Motor neuron (in vitro differentiated cells): ENCODE measurements at regions not wholly inside any gene's neighbourhood (a gene's known extent, or its start where the extent isn't known, plus 50 kb on each side); places are given as distances from the start of the nearest gene placed in this dataset.

Experiments
- ATAC-seq, 8 experiments: fragments of 200-7000 bp; cut with Tn5 transposase; replicated peaks in 6 of 8; 2 replicates each; pipeline ENCODE4 v1.8.0; 2021; ENCODE audit warnings: mild to moderate bottlenecking in 8 of 8, moderate library complexity in 8 of 8
- H3K27ac ChIP-seq, 2 donors: fragments of 250-450 bp; sonication (Bioruptor Pico); 2 replicates each; pipeline ENCODE4 v1.9.0; 2021; ENCODE audit warnings: antibody characterized with exemption in 2 of 2, mild to moderate bottlenecking in 2 of 2, moderate library complexity in 1 of 2
- H3K4me1 ChIP-seq, 2 donors: fragments of 250-450 bp; sonication (Bioruptor Pico); replicated peaks in 1 of 2; 2 replicates each; pipeline ENCODE4 v1.6.1; 2021; ENCODE audit warnings: antibody characterized with exemption in 2 of 2, mild to moderate bottlenecking in 2 of 2, moderate library complexity in 1 of 2
- H3K4me3 ChIP-seq, 5 donors: fragments of 250-450 bp; sonication (Bioruptor Pico); 2 replicates each; pipeline ENCODE4 v1.9.0; 2021; ENCODE audit warnings: antibody characterized with exemption in 5 of 5, mild to moderate bottlenecking in 5 of 5, moderate library complexity in 4 of 5
- WGBS, 10 experiments: fragments of 450-650 bp; shearing (Covaris generic); methylation state at CpG; one replicate each; pipeline ENCODE4 v1.0.0; 2022; 5-methylcytosine and 5-hydroxymethylcytosine counted together
- in situ Hi-C, 9 experiments: fragments of 400-800 bp; cut with MboI; loops; one replicate each; pipeline ENCODE4 v1.15.0; 2021; ENCODE audit warnings: low sequenced_read_pairs in 9 of 9, low pct_unique_long_range_greater_than_20kb in 2 of 9; ENCODE audit not compliant: unreplicated experiment in 9 of 9

DNA sequence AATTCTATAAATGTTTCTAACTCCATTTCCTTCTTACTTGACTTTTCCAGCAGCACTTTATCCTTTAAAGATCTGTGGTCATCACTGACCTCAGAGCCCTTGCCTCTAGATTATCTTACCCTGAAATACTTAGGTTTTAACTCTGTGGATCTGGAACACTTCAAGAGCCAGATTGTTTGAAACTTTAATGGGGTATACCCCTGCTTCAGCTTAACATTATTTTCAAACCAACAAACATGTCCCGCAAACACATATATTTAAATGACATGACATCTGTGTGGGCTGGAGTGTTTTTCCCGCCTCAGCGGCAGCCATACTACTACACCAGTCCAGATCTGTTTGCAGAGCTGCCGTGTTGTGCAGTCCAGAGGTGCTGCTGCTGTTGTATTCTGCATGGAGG is 252.0 kb upstream of the TPM1 start:
- Histone ChIP-seq H3K4me3 (no peak overlapping the region), H3K27ac (no peak overlapping the region), H3K4me1 (peaks cover 7 to 8% of the 10 kb centered on the region in 2 donors)
- ATAC-seq, result no peak
- 87 to 100% (median 100%) methylated on average over 1 to 4 of the region's 4 CpGs; no CpG with 5 or more reads in 4 of the 10 experiments for WGBS, 10 experiments
- in situ Hi-C loops, result loop anchor here in 3 of 9 experiments (25.0 kb wide), 2 partner anchors 247 to 297 kb away; partner anchors contain the start of gene TPM1 (in 1 of the 3)

DNA sequence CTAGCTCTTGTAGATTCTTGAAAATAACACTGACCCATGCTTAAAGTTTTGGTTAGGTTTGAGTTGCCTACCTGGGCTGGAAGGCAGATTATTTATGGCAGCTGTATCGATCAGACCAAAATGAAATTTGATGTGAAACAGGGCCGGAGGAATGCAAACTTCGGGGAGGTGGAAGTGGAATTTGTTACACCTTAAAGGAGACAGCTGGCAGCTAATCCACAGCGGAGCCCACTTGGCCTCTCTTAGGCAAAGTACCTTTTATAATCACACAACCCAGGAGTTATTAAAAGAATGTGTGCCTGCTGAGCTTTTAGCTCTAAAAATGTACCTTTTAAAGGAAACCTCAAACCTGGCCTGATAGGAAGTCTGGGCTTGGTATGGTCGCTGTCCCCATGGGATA is 250.9 kb upstream of the TPM1 start:
- 82 to 100% (median 92%) methylated on average over 2 to 5 of the region's 5 CpGs; no CpG with 5 or more reads in 4 of the 10 experiments for WGBS, 10 experiments
- no peak overlapping the region for H3K4me3 ChIP-seq
- no peak overlapping the region for H3K27ac ChIP-seq
- in situ Hi-C loops, result loop anchor here in 3 of 9 experiments (25.0 kb wide), 2 partner anchors 246 to 296 kb away; partner anchors contain the start of gene TPM1 (in 1 of the 3)
- peaks cover 0 to 2% of the 10 kb centered on the region in 2 donors for H3K4me1 ChIP-seq
- no peak for ATAC-seq

DNA sequence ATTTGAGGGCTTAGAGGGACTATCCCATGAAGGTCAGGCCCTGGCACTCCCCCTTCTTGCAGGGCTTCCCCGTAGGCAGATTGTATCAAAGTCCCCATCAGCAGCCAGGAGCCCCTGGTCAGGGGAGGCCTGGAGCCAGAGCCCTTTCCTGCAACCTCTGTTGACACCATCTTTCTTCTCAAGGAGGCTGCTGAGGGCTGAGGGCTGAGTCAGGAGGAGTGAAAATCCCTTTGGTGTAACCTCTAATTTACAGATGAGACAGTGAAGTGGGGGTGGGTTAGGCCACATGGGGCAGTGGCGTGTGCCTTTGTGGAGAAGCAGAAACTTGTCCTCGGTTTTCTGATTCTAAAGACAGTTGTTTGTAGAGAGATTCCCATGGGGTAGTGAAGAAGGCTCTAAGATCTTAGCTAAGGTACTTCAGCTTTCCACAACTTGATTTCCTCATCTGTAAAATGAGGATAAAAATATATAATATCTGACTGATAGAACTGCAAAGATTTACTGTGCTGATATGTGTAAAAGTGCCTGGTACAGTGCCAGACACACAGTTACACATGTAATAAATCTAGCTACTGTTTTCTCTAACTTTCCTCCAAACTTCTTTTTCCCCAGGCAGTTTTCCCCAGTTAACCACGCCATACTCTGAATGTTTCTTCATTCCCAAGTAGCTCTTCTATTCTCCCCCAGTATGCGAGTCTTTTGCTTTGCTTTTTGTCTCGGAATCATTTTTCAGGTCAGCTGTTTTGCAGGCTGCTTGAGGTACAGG is 249.4 kb upstream of the TPM1 start:
- Histone ChIP-seq H3K4me1 (peaks cover 0 to 4% of the 10 kb centered on the region in 2 donors), H3K27ac (no peak overlapping the region), H3K4me3 (no peak overlapping the region)
- ATAC-seq, result no peak
- in situ Hi-C loops, result loop anchor here in 3 of 9 experiments (25.0 kb wide), 2 partner anchors 244 to 294 kb away; partner anchors contain the start of gene TPM1 (in 1 of the 3)
- WGBS, 10 experiments, result 42 to 100% (median 81%) methylated on average over 1 to 5 of the region's 6 CpGs

DNA sequence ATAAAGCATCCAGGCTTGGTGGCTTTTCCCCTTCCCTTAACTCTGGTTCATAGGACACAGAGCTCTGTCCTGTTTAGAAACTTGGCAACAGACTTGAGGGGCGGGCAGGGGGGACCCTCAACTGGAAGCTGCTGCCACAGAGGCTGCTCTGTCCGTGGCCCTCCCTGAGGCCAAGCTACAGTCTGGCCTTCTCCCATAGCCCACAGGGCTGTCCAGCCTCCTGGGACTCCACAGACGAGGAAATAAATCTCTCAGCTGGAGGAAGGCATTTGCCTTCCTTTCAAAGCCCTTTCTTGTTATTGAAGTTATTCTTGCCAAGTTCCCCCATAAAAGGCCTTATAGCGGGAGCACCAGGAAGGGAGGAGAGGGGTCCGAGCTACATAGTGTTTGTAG is 248.8 kb upstream of the TPM1 start:
- ATAC-seq, result no peak
- H3K27ac ChIP-seq, result no peak overlapping the region
- WGBS, 10 experiments, result 54 to 100% (median 77%) methylated on average over 1 to 4 of the region's 5 CpGs; no CpG with 5 or more reads in 4 of the 10 experiments
- no peak overlapping the region for H3K4me3 ChIP-seq
- in situ Hi-C loops, result loop anchor here in 3 of 9 experiments (25.0 kb wide), 2 partner anchors 244 to 294 kb away; partner anchors contain the start of gene TPM1 (in 1 of the 3)
- peaks cover 0 to 4% of the 10 kb centered on the region in 2 donors for H3K4me1 ChIP-seq

DNA sequence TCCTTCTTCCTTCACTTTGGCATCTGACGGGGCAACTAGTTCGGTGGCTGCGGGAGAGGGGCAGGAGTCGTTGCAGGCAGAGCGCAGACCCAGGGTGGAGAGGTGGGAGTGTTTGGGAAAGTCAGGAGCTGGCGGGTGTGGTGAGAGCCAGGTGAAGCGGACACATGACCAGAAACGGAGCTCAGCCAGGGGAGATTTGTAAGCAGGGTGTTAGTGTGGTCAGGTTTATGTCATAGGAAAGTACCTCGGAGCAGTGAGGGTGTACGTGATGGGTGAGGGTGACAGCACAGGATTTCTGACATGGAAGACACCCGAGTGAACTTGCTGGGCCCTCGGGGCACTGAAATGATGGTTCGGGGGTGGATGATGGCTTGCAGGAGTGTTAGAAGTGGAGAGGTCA is 247.4 kb upstream of the TPM1 start:
- WGBS, 10 experiments, result 80 to 100% (median 95%) methylated on average over 1 to 10 of the region's 13 CpGs; no CpG with 5 or more reads in 4 of the 10 experiments
- in situ Hi-C loops, result loop anchor here in 3 of 9 experiments (25.0 kb wide), 2 partner anchors 242 to 292 kb away; partner anchors contain the start of gene TPM1 (in 1 of the 3)
- no peak for ATAC-seq

DNA sequence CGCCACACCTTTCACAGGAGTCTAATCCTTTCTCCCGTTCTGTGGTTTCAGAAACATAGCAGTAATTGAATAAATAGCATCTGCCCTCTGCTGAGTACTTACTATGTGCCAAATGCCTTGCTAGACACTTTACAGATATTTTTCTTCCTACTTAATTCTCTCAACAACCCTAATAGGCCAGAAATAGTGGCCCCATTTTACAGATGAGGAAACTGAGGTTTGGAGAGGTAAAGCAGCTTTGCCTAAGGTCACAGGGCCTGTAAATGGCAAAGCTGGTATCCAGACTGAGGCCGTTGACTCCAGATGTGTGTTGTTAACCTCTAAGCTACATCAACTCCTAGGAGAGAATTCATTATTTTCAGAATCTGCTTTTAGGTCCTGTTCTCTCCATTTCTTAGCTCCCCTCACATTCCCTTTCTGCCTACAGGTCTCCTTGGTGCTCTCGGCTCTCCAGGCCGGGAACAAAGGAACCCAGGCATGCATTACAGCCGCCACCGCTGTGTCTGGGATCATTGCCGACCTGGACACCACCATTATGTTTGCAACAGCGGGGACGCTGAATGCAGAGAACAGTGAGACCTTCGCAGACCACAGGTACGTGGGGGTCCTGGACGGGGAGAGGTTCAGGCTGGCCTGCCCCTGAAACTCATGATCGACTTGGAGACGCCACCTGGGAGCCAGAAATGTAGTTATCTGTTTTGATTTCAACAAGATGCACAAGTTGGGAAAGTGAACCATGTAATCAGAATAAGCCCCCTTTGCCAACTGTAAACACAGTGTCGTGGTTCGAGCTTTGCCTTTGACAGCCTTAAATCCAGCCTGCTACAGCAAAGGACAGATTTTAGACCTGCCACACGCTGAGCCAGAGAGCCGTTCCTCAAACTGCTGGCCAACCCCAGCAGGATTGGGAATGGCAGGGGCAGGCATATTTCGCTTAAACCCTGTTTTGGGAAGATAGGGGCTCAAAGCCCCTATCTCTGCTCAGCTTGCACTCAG is 246.5 kb upstream of the TPM1 start:
- no peak overlapping the region for H3K27ac ChIP-seq
- in situ Hi-C loops, result loop anchor here in 3 of 9 experiments (25.0 kb wide), 2 partner anchors 241 to 291 kb away; partner anchors contain the start of gene TPM1 (in 1 of the 3)

More for the DNA sequence above, 247.4 kb upstream of the TPM1 start:
- no peak overlapping the region for H3K27ac ChIP-seq
- peaks cover 0 to 4% of the 10 kb centered on the region in 2 donors for H3K4me1 ChIP-seq
- no peak overlapping the region for H3K4me3 ChIP-seq

DNA sequence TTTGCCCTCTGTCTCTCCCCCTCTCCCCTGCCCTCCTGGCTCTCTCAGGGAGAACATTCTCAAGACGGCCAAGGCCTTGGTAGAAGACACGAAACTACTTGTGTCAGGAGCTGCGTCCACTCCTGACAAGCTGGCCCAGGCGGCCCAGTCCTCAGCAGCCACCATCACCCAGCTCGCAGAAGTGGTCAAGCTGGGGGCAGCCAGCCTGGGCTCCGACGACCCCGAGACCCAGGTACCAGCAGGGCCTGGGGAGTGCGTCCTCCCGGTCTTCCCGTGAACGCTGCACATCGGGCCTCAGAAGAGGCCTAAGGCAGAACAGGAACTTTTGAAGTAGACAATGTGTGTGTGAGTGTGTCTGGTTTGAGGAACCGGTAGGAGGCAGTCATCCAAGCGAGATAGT is 245.4 kb upstream of the TPM1 start:
- Histone ChIP-seq H3K4me3 (no peak overlapping the region), H3K27ac (no peak overlapping the region), H3K4me1 (peaks cover 0 to 4% of the 10 kb centered on the region in 2 donors)
- in situ Hi-C loops, result loop anchor here in 3 of 9 experiments (25.0 kb wide), 2 partner anchors 240 to 290 kb away; partner anchors contain the start of gene TPM1 (in 1 of the 3)
- no peak for ATAC-seq
- 82 to 100% (median 100%) methylated on average over 1 to 7 of the region's 15 CpGs; no CpG with 5 or more reads in 5 of the 10 experiments for WGBS, 10 experiments

More for the DNA sequence above, 246.5 kb upstream of the TPM1 start:
- ATAC-seq, result no peak
- H3K4me1 ChIP-seq, result peaks cover 0 to 4% of the 10 kb centered on the region in 2 donors
- H3K4me3 ChIP-seq, result no peak overlapping the region
- WGBS, 10 experiments, result 75 to 100% (median 90%) methylated on average over 1 to 20 of the region's 20 CpGs

DNA sequence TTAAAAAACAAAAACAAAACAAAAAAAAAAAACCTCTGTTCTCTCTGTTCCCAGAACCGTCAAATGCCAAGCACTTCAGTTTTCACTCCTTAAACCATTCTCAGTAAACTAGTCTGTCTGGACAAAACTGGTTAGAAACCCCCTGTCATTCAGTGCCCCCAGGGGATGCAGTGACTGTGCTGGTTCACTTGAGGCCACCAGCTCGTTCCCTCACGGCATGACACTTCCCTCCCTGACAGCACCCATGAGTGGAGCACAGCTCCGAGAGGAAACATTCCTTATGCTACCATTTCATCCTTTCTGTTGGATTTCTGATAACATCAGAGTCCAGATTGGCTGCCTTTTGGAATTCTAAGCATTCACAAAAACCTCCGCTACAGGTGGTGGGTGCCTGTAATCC is 244.0 kb upstream of the TPM1 start:
- Histone ChIP-seq H3K27ac (no peak overlapping the region), H3K4me1 (peaks cover 0 to 4% of the 10 kb centered on the region in 2 donors), H3K4me3 (no peak overlapping the region)
- no peak for ATAC-seq
- WGBS, 10 experiments, result 60 to 100% (median 90%) methylated on average over 1 to 4 of the region's 5 CpGs; no CpG with 5 or more reads in 1 of the 10 experiments
- in situ Hi-C loops, result loop anchor here in 3 of 9 experiments (25.0 kb wide), 2 partner anchors 239 to 289 kb away; partner anchors contain the start of gene TPM1 (in 1 of the 3)

DNA sequence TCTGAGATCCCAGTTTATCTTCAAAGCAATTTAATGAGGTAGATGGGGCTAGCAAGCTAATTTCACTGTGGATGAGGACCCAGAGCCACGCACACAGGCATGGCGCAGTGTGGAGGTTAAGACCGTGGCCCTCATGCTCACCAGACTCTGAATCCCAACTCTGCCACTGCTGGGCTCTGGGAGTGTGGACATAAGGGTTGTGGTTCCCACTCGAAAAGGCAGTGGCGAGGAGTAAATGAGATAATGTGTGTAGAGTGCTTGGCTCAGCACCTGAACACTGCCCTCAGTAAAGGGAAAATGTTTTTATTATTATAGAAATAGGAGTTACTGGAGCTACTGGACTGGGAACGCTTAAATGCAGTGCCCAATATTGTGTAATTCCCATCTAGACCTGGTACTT is 243.5 kb upstream of the TPM1 start:
- in situ Hi-C loops, result loop anchor here in 3 of 9 experiments (25.0 kb wide), 2 partner anchors 238 to 288 kb away; partner anchors contain the start of gene TPM1 (in 1 of the 3)
- no peak for ATAC-seq
- 80 to 100% (median 91%) methylated on average over 1 to 4 of the region's 6 CpGs; no CpG with 5 or more reads in 4 of the 10 experiments for WGBS, 10 experiments

DNA sequence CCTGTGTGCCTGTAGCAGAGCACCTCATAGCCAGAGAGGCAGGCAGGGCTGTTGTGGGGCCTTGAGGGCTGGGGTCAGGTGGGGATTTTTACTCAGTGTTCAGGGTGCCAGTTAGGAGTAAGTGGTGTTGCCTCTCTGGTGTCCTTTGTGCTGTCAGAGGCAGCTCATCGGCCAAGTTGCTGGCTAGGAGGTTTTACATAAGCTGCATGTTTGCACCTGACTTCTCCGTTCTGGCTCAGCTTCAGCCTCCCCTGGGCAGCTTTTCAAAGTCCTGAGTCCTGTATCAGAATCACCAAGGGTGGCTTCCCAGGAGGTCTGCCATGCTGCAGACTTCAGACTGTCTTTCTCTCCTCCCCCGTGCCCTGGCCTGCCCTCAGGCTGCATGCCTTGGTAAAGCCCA is 242.6 kb upstream of the TPM1 start:
- in situ Hi-C loops, result loop anchor here in 3 of 9 experiments (25.0 kb wide), 2 partner anchors 237 to 287 kb away; partner anchors contain the start of gene TPM1 (in 1 of the 3)
- Histone ChIP-seq H3K4me3 (no peak overlapping the region), H3K4me1 (peaks cover 4 to 7% of the 10 kb centered on the region in 2 donors), H3K27ac (no peak overlapping the region)
- no peak for ATAC-seq
- WGBS, 10 experiments, result 67 to 100% (median 80%) methylated on average over 1 of the region's 3 CpGs; no CpG with 5 or more reads in 7 of the 10 experiments

More for the DNA sequence above, 243.5 kb upstream of the TPM1 start:
- Histone ChIP-seq H3K27ac (no peak overlapping the region), H3K4me3 (no peak overlapping the region), H3K4me1 (peaks cover 0 to 4% of the 10 kb centered on the region in 2 donors)

DNA sequence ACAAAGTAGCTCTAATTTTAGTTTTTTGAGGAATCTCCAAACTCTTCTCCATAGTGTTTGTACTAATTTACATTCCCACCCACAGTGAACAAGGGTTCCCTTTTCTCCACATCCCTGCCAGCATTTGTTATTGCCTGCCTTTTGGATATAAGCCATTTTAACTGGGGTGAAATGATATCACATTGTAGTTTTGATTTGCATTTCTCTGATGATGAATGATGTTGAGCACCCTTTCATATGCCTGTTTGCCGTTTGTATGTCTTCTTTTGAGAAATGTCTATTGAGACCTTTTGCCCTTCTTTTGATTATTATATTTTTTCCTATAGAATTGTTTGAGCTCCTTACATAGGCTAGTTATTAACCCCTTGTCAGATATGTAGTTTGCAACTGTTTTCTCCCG is 239.9 kb upstream of the TPM1 start:
- no peak overlapping the region for H3K27ac ChIP-seq
- in situ Hi-C loops, result no loop called here
- no peak overlapping the region for H3K4me3 ChIP-seq
- 59 to 90% (median 79%) methylated on average over 1 to 2 of the region's 2 CpGs; no CpG with 5 or more reads in 1 of the 10 experiments for WGBS, 10 experiments
- no peak for ATAC-seq
- H3K4me1 ChIP-seq, result peaks cover 8 to 9% of the 10 kb centered on the region in 2 donors

DNA sequence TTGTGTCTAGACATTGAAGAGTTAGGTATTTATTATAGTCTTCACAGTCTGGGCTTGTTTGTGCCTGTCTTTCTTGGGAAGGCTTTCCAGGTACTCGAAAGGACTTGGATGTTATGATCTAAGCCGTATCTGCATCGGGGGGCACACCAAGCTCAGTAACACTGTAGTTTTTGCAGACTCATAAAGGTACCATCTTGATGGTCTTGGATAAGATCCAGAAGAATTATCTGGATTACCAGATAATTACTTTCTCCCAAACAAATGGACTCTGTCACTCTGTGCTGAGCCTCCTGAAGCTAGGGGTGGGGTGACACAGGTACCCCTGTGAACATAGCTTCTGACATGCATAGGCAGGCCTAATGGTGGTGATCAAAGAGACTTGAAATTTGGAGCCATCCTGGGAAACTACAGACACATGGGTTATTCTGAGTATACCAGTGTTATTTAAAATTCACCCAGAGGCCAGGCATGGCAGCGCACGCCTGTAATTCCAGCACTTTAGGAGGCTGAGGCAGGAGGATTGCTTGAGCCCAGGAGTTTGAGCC is 238.6 kb upstream of the TPM1 start:
- WGBS, 10 experiments, result 84 to 100% (median 100%) methylated on average over 1 to 5 of the region's 5 CpGs; no CpG with 5 or more reads in 3 of the 10 experiments
- H3K4me3 ChIP-seq, result no peak overlapping the region
- peaks cover 14 to 17% of the 10 kb centered on the region in 2 donors for H3K4me1 ChIP-seq
- ATAC-seq, result no peak
- in situ Hi-C loops, result no loop called here
- H3K27ac ChIP-seq, result no peak overlapping the region
